ES-I3 (cell line): ENCODE measurements at regions not wholly inside any gene's neighbourhood (a gene's known extent, or its start where the extent isn't known, plus 50 kb on each side); places are given as distances from the start of the nearest gene placed in this dataset.
"Not testable (repeated sequence)": the region's sequence is repeated elsewhere in the genome, so short reads cannot be mapped to it uniquely, and the experiment has no call there.

Experiments
- H3K36me3 ChIP-seq: 2 replicates; pipeline ENCODE4 v1.6.1; 2013; ENCODE audit warnings: mild to moderate bottlenecking, low read length, control low read depth, moderate library complexity; ENCODE audit not compliant: insufficient read depth
- H3K4me1 ChIP-seq: 2 replicates; pipeline ENCODE4 v1.6.1; 2013; ENCODE audit warnings: mild to moderate bottlenecking, control low read depth, low read length; ENCODE audit not compliant: insufficient read depth
- H3K9ac ChIP-seq: 2 replicates; pipeline ENCODE4 v1.6.1; 2013; ENCODE audit warnings: low read depth, mild to moderate bottlenecking, low read length, moderate library complexity
- H3K9me3 ChIP-seq: 2 replicates; pipeline ENCODE4 v1.6.1; 2013; ENCODE audit warnings: mild to moderate bottlenecking, low read length, moderate library complexity; ENCODE audit not compliant: control insufficient read depth, insufficient read depth

- Histone ChIP-seq H3K36me3 (no peaks in the 10 kb centered on the region), H3K9ac (no peak overlapping the region), H3K4me1 (no peaks in the 10 kb centered on the region), H3K9me3 (no peaks in the 10 kb centered on the region)
Measured at GRCh38 chr2:34193164-34193563, 594.1 kb upstream of the FAM98A start.

- Histone ChIP-seq H3K36me3 (no peaks in the 10 kb centered on the region), H3K9me3 (no peaks in the 10 kb centered on the region), H3K9ac (no peak overlapping the region), H3K4me1 (no peaks in the 10 kb centered on the region)
Measured at GRCh38 chr2:34188464-34189303, 589.6 kb upstream of the FAM98A start.

GRCh38 chr2:34179511-34179910, 580.4 kb upstream of the FAM98A start:
- no peaks in the 10 kb centered on the region for H3K9me3 ChIP-seq
- H3K36me3 ChIP-seq, result no peaks in the 10 kb centered on the region
- no peak overlapping the region for H3K9ac ChIP-seq
- H3K4me1 ChIP-seq, result no peaks in the 10 kb centered on the region

GRCh38 chr2:34178482-34178881, 579.4 kb upstream of the FAM98A start:
- Histone ChIP-seq H3K9ac (no peak overlapping the region), H3K4me1 (no peaks in the 10 kb centered on the region), H3K9me3 (no peaks in the 10 kb centered on the region), H3K36me3 (no peaks in the 10 kb centered on the region)

GRCh38 chr2:34176693-34177092, 577.6 kb upstream of the FAM98A start:
- Histone ChIP-seq H3K36me3 (no peaks in the 10 kb centered on the region), H3K4me1 (no peaks in the 10 kb centered on the region), H3K9ac (no peak overlapping the region), H3K9me3 (no peaks in the 10 kb centered on the region)

- no peaks in the 10 kb centered on the region for H3K9me3 ChIP-seq
- no peaks in the 10 kb centered on the region for H3K36me3 ChIP-seq
- H3K9ac ChIP-seq, result no peak overlapping the region
- H3K4me1 ChIP-seq, result no peaks in the 10 kb centered on the region
Measured at GRCh38 chr2:34174506-34174905, 575.4 kb upstream of the FAM98A start.

GRCh38 chr2:34162231-34162630, 563.1 kb upstream of the FAM98A start:
- no peaks in the 10 kb centered on the region for H3K4me1 ChIP-seq
- no peaks in the 10 kb centered on the region for H3K36me3 ChIP-seq
- no peak overlapping the region for H3K9ac ChIP-seq
- H3K9me3 ChIP-seq, result no peaks in the 10 kb centered on the region

- H3K9ac ChIP-seq, result no peak overlapping the region
- H3K4me1 ChIP-seq, result no peaks in the 10 kb centered on the region
- H3K36me3 ChIP-seq, result no peaks in the 10 kb centered on the region
- no peaks in the 10 kb centered on the region for H3K9me3 ChIP-seq
Measured at GRCh38 chr2:34161549-34161948, 562.5 kb upstream of the FAM98A start.

- Histone ChIP-seq H3K36me3 (no peaks in the 10 kb centered on the region), H3K9ac (no peak overlapping the region), H3K9me3 (no peaks in the 10 kb centered on the region), H3K4me1 (no peaks in the 10 kb centered on the region)
Measured at GRCh38 chr2:34159901-34160300, 560.8 kb upstream of the FAM98A start.

GRCh38 chr2:34153484-34153883, 554.4 kb upstream of the FAM98A start:
- Histone ChIP-seq H3K36me3 (no peaks in the 10 kb centered on the region), H3K9me3 (no peaks in the 10 kb centered on the region), H3K4me1 (no peaks in the 10 kb centered on the region), H3K9ac (no peak overlapping the region)

GRCh38 chr2:34147780-34148179, 548.7 kb upstream of the FAM98A start:
- no peaks in the 10 kb centered on the region for H3K36me3 ChIP-seq
- no peaks in the 10 kb centered on the region for H3K4me1 ChIP-seq
- peaks cover 5% of the 10 kb centered on the region; the same call in 1 of the 2 replicates for H3K9me3 ChIP-seq
- no peak overlapping the region for H3K9ac ChIP-seq

- Histone ChIP-seq H3K9ac (no peak overlapping the region), H3K4me1 (no peaks in the 10 kb centered on the region), H3K9me3 (peaks cover 5% of the 10 kb centered on the region; the same call in 1 of the 2 replicates), H3K36me3 (no peaks in the 10 kb centered on the region)
Measured at GRCh38 chr2:34143149-34143548, 544.0 kb upstream of the FAM98A start.

- not testable (repeated sequence) for H3K4me1 ChIP-seq, H3K36me3 ChIP-seq, H3K9me3 ChIP-seq, H3K9ac ChIP-seq
Measured at GRCh38 chr2:34142531-34143008, 543.5 kb upstream of the FAM98A start.

GRCh38 chr2:34133065-34133464, 534.0 kb upstream of the FAM98A start:
- H3K4me1 ChIP-seq, H3K9ac ChIP-seq, H3K9me3 ChIP-seq, H3K36me3 ChIP-seq: not testable (repeated sequence)

GRCh38 chr2:34126279-34126678, 527.2 kb upstream of the FAM98A start:
- H3K4me1 ChIP-seq, result no peaks in the 10 kb centered on the region
- no peaks in the 10 kb centered on the region; the same call in 1 of the 2 replicates for H3K9me3 ChIP-seq
- H3K9ac ChIP-seq, result no peak overlapping the region
- no peaks in the 10 kb centered on the region; the same call in 1 of the 2 replicates for H3K36me3 ChIP-seq
